ENCODE measurements at regions not wholly inside any gene's neighbourhood (a gene's known extent, or its start where the extent isn't known, plus 50 kb on each side); places are given as distances from the start of the nearest gene placed in this dataset.

DNA sequence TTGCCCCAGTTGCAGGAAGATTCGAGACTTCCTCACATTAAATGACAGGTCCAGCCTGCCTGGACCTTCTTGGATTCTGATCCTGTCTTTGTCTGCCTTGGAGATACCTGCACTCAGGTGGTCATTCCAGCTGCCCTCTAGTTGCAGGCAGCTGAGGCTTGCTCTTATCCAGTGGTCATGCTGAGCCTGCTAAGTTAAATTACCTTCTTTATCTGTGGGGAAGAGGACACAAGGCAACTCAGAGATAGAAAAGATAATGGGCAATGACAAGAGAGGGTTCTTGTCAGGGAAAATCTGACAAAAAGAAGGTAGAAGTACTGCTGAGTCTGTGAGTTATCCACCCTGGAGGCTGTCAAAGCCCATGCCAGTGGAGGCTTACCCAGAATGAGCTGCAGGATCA, 401.4 kb downstream of the MID1IP1 start:
- DNase-seq (ENCODE audit: insufficient read length, low spot score) (no peak), FAIRE-seq (no peak)

GRCh38 chrX:39203427-39203826, 402.2 kb downstream of the MID1IP1 start:
- DNase-seq (ENCODE audit: insufficient read length, low spot score) (no peak), FAIRE-seq (no peak)
- TF ChIP-seq CTCF (IDR thresholded peaks at IDR 0.05; ENCODE audit: insufficient read depth, missing control alignments): no peak

More for the DNA sequence above, 401.4 kb downstream of the MID1IP1 start:
- no peak for TF ChIP-seq CTCF (IDR thresholded peaks at IDR 0.05; ENCODE audit: insufficient read depth, missing control alignments)

DNA sequence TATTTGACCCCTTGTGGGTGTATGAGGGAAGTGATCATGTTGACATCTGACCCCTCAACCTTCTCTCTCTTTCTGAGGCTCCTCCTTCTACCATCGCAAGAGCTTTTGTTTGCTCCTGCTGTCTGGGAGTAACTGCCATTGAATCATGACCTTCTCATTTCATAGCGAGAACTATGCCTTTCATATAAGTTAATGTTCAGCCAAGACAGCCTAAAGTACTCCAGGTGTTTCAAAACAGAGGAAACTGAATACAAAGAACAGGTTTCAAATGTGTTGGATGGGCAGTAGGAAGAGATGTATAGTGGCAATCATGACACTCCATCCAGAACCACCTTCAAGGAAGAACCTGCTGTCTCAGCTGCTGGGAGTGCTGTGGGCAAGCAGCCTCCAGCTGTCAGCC, 403.1 kb downstream of the MID1IP1 start:
- FAIRE-seq (no peak), DNase-seq (ENCODE audit: insufficient read length, low spot score) (no peak)
- no peak for TF ChIP-seq CTCF (IDR thresholded peaks at IDR 0.05; ENCODE audit: insufficient read depth, missing control alignments)

DNA sequence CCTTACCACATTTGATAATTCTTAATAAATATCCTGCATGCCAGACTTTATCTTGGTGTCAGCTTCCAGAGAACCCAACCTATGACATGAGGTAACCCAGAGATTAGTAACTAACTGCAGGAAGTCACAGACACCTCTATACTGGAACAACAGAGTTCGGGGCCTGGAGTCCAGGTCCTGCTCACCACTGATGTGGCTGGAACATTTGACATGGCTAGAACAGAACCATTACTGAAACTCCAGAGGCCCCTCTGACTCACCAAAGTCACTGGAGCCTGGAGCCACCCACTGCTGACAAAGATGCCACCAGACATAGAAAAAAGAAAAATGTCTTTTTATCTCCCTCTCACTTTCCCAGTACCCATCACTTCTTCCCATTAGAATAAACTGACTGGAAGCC, 403.7 kb downstream of the MID1IP1 start:
- FAIRE-seq (no peak), DNase-seq (ENCODE audit: insufficient read length, low spot score) (no peak)
- TF ChIP-seq CTCF (IDR thresholded peaks at IDR 0.05; ENCODE audit: insufficient read depth, missing control alignments): no peak

GRCh38 chrX:39205467-39205866, 404.2 kb downstream of the MID1IP1 start:
- DNase-seq (ENCODE audit: insufficient read length, low spot score): no peak
- no peak for TF ChIP-seq CTCF (IDR thresholded peaks at IDR 0.05; ENCODE audit: insufficient read depth, missing control alignments)
- no peak for FAIRE-seq

DNA sequence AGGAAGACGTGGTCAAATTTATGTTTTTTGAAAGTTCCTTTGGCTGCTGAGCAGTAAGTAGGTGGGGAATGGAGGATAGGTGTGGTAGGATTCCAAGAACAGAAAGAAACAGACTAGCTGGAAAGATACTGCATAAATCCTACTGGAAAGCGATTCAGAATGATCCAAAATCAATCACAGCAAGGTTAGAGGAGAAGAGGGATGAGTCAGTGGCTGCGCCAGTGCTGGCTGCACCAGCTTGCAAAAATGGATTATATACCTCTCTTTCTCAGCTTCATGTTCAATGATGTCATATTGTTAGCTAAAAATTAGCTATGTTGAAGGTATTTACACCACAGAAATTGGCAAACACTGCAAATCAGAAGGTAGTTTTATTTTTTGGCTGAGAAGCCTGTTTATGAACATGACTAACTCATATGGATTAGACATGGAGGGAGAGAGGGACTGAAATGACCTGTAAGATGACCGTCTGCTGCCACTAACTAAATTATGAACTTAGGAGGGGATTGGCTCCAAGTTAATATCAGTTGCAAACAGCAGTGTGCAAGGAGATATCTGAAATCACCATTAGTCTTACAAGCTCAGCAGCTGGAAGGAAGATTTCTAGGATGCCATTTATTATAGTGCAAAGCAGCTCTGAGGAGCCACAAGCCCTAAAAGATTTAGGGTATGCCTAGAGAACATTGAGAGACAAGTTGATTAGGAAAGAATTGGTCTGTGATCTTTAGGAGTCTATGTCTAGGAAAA, 405.3 kb downstream of the MID1IP1 start:
- no peak for TF ChIP-seq CTCF (IDR thresholded peaks at IDR 0.05; ENCODE audit: insufficient read depth, missing control alignments)
- no peak for FAIRE-seq
- no peak for DNase-seq (ENCODE audit: insufficient read length, low spot score)

GRCh38 chrX:39211501-39211900, 410.2 kb downstream of the MID1IP1 start:
- DNase-seq (ENCODE audit: insufficient read length, low spot score) (no peak), FAIRE-seq (no peak)
- TF ChIP-seq CTCF (IDR thresholded peaks at IDR 0.05; ENCODE audit: insufficient read depth, missing control alignments): no peak
